ENCODE measurements at regions not wholly inside any gene's neighbourhood (a gene's known extent, or its start where the extent isn't known, plus 50 kb on each side); places are given as distances from the start of the nearest gene placed in this dataset.

DNA sequence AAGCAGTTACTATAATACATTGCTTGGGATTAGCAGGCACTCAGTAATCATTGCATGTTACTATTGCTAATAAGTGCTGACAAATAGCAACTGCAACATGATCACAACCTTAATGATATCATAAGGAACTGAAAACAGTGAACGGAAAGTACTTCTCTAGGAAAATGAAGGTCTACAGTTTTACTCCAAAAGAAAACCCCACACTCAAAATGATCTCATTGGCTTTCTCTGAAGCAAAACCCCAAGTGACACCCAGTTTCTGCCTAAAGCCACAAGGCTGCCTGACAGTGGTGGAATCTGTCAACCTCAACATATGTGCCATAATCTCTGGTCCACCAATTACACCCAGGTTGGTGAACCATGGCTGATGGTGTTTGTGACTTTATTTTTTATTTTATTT, 137.6 kb downstream of the PTGER3 start:
- TF ChIP-seq, protein P1, sequence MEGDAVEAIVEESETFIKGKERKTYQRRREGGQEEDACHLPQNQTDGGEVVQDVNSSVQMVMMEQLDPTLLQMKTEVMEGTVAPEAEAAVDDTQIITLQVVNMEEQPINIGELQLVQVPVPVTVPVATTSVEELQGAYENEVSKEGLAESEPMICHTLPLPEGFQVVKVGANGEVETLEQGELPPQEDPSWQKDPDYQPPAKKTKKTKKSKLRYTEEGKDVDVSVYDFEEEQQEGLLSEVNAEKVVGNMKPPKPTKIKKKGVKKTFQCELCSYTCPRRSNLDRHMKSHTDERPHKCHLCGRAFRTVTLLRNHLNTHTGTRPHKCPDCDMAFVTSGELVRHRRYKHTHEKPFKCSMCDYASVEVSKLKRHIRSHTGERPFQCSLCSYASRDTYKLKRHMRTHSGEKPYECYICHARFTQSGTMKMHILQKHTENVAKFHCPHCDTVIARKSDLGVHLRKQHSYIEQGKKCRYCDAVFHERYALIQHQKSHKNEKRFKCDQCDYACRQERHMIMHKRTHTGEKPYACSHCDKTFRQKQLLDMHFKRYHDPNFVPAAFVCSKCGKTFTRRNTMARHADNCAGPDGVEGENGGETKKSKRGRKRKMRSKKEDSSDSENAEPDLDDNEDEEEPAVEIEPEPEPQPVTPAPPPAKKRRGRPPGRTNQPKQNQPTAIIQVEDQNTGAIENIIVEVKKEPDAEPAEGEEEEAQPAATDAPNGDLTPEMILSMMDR (IDR thresholded peaks at IDR 0.05) = no peak
- TF ChIP-seq POLR2AphosphoS5 (IDR thresholded peaks at IDR 0.05) (no peak), POLR2A (IDR thresholded peaks at IDR 0.05) (no peak), EP300 (IDR thresholded peaks at IDR 0.05) (no peak)

Data from sigmoid colon (tissue), 4 donors.